GM10248 (cell line): ENCODE measurements at regions not wholly inside any gene's neighbourhood (a gene's known extent, or its start where the extent isn't known, plus 50 kb on each side); places are given as distances from the start of the nearest gene placed in this dataset.

Experiments
- CTCF ChIA-PET: fragments of 300-600 bp; sonication (Branson Sonifier 250); formaldehyde crosslinking; extraction: SDS; loops from one replicate; lab custom pipeline; 2021; ENCODE audit warnings: antibody characterized with exemption; lab: Yijun Ruan, JAX
- POLR2A ChIA-PET: fragments of 350-650 bp; sonication (Branson Sonifier 250); formaldehyde crosslinking; extraction: SDS; loops from one replicate; lab custom pipeline; 2020; ENCODE audit warnings: antibody characterized with exemption; lab: Yijun Ruan, JAX
- DNase-seq: peaks from one replicate; pipeline ENCODE4 v3.0.0; 2012; ENCODE audit errors: extremely low spot score
- TF ChIP-seq, protein P1 (sequence below): IDR thresholded peaks from 2 replicates; pipeline ENCODE4 v1.5.1; 2012; ENCODE audit warnings: mild to moderate bottlenecking, low read depth; ENCODE audit errors: extremely low read depth, missing control alignments, control extremely low read depth

DNA sequence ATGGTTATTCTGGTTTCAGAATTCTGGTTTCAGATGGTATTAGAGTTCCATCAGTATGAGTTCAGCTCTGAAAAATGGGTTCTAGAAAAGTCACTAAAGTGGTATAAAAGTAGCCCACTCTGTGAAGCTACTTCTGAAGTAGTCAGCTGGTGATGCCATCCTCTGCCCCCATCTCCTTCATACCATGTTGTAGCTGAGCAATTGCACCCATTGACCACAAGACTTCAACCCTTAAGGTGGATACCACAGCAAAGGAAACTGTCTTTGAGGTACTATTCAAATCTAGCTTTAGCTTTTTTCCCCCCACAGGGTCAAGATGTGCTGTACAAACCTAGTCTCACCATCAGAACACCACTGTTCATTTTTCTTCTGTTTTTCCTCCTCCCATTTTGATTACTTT is 444.9 kb downstream of the DMAC1 start:
- POLR2A ChIA-PET: no interaction called here
- CTCF ChIA-PET: interaction anchor here (1.1 kb wide), 1 partner anchor 20 kb away, joined by 3 read pairs; no protein-coding TSS in a partner anchor
- DNase-seq: no peak
- TF ChIP-seq, protein P1, sequence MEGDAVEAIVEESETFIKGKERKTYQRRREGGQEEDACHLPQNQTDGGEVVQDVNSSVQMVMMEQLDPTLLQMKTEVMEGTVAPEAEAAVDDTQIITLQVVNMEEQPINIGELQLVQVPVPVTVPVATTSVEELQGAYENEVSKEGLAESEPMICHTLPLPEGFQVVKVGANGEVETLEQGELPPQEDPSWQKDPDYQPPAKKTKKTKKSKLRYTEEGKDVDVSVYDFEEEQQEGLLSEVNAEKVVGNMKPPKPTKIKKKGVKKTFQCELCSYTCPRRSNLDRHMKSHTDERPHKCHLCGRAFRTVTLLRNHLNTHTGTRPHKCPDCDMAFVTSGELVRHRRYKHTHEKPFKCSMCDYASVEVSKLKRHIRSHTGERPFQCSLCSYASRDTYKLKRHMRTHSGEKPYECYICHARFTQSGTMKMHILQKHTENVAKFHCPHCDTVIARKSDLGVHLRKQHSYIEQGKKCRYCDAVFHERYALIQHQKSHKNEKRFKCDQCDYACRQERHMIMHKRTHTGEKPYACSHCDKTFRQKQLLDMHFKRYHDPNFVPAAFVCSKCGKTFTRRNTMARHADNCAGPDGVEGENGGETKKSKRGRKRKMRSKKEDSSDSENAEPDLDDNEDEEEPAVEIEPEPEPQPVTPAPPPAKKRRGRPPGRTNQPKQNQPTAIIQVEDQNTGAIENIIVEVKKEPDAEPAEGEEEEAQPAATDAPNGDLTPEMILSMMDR: no peak

DNA sequence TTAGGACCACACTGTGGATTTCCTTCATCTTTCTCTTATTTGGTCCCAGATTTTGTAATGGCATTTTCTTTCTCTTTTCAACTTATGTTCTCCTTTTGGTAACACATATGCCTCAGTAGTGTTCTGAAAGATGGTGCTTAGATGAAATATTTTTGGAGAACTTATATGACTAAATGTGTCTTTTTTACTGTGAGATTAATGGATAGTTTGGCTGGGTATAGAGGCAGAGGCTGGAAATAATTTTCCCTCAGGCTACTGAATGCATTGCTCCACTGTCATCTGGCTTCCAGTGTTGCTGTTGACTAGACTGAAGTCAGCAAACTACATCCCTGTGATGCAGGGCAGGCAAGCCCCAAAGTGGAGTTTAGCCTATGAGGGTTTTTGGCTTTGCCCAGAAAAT is 450.9 kb downstream of the DMAC1 start:
- DNase-seq: no peak
- ChIA-PET POLR2A (no interaction called here), CTCF (interaction anchor here (1.7 kb wide), 1 partner anchor 12 kb away, joined by 5 read pairs; no protein-coding TSS in a partner anchor)
- TF ChIP-seq, protein P1: no peak

DNA sequence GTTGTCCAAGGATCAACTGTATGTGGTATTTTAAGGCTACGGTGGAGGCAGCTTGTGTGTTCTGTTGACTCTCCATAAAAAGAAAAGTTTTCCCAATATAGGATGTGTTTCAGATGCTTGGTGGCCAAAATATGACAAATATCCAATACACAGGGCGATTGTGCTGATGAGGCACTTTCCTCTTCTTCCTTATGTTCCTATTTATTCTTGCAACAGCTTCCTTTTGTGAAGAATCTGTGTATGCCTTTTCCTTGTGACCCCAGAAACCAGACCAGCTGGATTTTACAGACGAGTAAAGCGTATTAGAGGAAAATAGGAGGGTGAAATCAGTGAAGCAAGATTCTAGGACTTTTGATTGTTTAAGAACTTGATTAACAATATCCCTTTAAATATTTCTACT is 452.0 kb downstream of the DMAC1 start:
- no peak for DNase-seq
- TF ChIP-seq, protein P1: no peak
- ChIA-PET CTCF (interaction anchor here (1.1 to 1.8 kb wide), 3 partner anchors 10 to 16 kb away, joined by 3 to 5 read pairs (median 4); no protein-coding TSS in a partner anchor), POLR2A (no interaction called here)

DNA sequence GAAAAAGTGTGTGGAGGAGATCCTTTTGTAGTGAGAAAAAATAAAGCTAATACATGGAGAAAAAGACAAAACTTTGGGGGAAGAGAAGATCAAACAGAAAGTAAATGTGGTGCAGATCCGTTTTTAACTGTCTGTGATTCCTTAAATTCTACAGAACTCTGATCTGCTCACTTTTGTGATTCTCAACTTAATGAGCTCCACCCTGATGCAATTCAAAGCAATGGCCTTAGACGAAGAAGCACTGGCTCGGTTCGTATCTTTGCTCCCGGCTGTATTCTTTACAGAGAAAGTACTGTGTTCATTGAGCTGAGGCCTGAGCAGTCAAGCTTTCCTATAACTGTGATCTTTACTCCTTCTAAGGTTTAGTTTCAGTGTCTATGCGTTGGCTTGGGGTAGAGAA is 453.4 kb downstream of the DMAC1 start:
- ChIA-PET CTCF (interaction anchor here (1.8 kb wide), 1 partner anchor 14 kb away, joined by 4 read pairs; no protein-coding TSS in a partner anchor), POLR2A (no interaction called here)
- TF ChIP-seq, protein P1: no peak
- DNase-seq: no peak

DNA sequence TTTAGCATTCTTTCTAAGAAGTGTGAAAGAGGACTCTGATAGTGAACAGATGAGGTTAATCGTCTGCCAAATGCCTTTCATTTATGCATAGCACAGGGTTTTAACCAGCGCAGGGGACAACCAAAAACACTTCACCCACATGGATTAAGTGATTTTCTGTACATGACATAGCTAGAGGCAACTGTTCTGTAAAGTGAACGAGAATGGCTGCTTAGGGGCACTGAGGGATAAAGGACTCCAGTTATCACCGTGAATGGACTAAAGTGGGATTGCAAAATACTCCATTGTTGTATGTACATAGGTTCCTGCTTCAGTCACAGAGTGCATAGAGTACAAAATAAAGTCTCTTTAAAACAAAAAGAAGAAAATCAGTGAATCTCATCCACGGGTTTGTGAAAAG is 456.8 kb downstream of the DMAC1 start:
- CTCF ChIA-PET: interaction anchor here (0.7 to 2.2 kb wide), 7 partner anchors 11 to 290 kb away, joined by 3 to 6 read pairs (median 3); no protein-coding TSS in a partner anchor
- POLR2A ChIA-PET: no interaction called here
- TF ChIP-seq, protein P1: no peak
- no peak for DNase-seq

DNA sequence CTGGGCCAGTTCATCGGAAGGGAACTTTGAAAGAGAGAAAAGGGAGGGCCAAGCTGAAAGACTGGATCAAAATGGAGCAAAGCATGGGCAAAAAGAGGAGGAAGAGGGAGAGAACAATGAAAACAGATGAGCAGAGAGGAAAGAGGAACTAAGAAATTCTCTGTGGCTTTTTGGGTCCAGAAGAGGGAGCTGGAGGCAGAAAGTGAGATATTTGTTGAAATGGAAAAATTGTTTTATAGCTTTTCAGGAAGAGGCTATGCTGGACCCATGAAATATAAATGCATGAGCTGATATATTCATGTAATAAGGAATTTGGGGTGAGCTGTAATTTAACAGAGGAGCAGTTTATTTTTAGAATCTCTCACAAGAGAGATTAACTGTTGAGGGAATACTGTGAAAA is 457.3 kb downstream of the DMAC1 start:
- TF ChIP-seq, protein P1: no peak
- peak; percentile 15 for DNase-seq
- ChIA-PET CTCF (interaction anchor here (0.7 to 2.2 kb wide), 7 partner anchors 11 to 289 kb away, joined by 3 to 6 read pairs (median 3); no protein-coding TSS in a partner anchor), POLR2A (no interaction called here)
